NCI-H2107 (cell line): ENCODE measurements at regions not wholly inside any gene's neighbourhood (a gene's known extent, or its start where the extent isn't known, plus 50 kb on each side); places are given as distances from the start of the nearest gene placed in this dataset.
"Not testable (repeated sequence)": the region's sequence is repeated elsewhere in the genome, so short reads cannot be mapped to it uniquely, and the experiment has no call there.

ENCODE experiments used
- DNase-seq: peaks from one replicate; lab custom pipeline; 2025; lab: John Stamatoyannopoulos, UW

DNA sequence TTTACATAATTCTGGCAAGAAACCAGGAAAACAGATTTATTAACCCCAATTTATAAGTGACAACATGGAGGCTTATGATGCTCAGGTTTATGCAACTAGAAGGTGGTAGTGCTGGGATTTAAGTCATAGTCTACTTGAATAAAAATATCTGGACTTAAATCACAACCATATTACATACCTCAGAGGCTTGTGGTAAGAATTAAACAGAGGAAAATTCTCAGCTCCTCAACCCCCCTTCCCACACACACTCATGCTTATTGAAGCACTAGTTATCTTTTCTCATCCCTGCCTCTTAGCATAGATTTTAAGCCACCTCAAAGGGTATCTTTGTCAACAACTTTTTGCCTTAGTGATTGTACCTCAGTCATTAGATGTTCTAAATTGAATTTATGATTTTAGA lies 731.0 kb downstream of the PRELID2 start:
- DNase-seq: no peak

DNA sequence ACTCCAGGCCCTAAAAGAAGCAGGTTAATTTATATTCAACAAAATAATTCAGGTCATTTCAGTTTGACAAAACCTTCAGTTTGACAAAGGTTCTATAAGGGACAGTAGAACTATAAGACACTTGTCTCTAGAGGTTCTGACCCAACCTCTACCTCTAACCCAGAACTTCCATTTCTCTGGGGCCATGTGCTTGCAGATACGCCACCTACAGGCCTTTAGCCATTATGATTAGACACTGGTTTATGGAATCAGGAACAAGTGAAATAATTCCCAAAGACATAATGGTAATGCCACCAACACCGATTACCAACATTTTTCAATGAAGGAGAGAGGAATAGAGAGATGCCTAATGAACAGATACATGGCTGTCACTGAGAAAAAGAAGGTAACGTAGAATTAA lies 733.9 kb downstream of the PRELID2 start:
- DNase-seq: no peak

DNA sequence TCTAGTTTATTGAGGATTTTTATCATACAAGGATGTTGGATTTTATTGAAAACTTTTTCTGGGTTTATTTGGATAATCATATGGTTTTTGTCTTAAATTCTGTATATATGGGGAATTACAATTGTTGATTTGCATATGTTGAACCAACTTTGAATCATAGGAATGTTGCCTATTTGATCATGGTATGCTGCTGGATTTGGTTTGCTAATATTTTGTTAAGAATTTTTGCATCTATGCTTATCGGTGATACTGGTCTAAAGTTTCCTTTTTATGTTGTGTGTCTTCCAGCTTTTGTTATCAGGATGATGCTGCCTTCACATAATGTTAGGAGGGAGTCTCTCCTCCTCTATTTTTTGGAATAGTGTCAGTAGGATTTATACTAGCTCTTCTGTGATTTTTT lies 745.0 kb downstream of the PRELID2 start:
- no peak for DNase-seq

DNA sequence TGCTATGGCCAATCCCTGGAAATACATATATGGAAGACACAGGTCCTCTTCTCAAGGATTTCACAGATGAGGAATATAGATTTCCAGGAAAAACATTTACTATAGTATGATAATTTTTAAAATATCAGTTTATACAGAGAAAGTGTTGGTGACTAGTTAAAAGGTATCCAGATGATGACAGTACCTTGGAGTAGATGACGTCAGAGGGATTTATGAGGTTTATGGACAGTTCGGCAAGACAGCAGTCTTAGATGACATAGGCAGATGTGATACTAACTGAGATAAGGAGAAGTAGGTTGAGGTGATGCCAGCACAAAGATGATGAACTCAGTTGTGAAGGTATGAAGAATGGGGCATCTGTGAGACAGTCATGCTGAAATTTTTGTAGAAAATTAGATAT lies 750.3 kb downstream of the PRELID2 start:
- DNase-seq: no peak

DNA sequence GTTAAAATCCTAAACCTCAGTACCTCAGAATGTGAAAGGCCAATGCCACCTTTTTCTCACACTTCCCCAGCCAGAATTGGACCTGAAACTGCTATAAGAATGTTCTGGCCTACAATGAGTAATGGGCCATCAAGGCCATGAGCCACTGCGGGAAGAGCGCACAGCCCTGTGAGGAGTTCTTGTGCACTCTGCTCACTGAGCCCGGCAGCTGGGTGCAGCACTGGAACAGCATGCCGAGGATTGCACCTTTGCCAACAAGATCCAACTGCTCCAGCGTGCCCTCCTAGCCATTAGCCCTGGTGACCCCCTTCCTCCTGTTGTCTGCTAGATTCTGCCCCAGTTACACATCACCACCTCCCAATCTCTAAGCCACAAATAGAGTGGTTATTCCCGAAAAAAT lies 758.1 kb downstream of the PRELID2 start:
- DNase-seq: no peak

DNA sequence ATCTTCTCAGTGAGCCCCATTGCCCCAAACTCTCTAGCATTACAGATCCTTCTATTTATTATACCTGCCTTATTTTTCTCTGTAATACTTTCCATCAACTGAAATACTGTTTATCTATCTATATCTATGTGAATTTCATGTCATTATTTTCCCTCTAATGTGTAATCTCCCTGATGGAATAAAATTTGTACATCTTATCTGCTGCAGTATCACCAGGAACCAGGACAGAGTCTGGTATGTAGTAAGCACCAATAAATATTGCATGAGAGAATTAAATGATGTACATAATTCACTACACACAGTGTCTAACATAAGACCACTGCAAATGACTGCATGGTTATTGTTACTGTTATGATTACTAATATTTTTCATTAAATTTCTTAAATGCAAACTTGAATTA lies 759.1 kb downstream of the PRELID2 start:
- no peak for DNase-seq

DNA sequence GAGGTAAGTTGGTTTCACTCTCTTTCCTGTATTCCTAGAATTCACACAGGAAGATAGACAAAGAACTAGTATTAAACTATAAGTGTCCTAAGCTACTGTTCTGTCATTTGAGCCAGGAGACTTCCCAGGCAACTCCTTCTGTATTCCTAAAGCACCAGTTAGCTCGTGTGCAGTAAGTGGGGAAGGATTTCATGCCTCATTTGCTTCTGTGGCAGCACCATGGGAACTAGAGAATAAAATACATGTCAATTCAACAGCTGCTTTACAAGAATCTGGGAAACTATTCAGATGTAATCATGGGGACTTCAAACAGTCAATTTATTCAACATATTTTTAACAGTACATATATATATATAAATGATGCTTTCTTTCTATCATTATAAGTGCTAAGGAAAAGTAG lies 762.3 kb downstream of the PRELID2 start:
- DNase-seq: peak; percentile 44

DNA sequence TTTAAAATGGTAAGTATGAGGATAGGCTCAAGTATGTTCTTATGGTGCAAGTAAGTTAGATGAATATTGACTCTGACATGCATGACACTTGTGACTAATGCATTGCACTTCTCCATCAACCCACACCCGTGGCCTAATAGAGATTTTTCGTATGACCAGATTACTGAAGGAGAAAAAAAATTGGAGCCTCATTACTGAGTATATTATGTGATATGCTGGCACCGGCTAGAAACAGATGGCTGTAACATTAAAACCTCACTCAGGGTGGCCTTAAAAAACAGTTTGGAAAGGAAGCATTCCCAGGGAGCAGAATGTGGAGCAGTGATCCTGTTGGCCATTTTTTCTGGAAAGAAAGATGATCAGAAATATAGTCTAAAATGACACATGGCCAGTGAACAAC lies 766.4 kb downstream of the PRELID2 start:
- DNase-seq: no peak

DNA sequence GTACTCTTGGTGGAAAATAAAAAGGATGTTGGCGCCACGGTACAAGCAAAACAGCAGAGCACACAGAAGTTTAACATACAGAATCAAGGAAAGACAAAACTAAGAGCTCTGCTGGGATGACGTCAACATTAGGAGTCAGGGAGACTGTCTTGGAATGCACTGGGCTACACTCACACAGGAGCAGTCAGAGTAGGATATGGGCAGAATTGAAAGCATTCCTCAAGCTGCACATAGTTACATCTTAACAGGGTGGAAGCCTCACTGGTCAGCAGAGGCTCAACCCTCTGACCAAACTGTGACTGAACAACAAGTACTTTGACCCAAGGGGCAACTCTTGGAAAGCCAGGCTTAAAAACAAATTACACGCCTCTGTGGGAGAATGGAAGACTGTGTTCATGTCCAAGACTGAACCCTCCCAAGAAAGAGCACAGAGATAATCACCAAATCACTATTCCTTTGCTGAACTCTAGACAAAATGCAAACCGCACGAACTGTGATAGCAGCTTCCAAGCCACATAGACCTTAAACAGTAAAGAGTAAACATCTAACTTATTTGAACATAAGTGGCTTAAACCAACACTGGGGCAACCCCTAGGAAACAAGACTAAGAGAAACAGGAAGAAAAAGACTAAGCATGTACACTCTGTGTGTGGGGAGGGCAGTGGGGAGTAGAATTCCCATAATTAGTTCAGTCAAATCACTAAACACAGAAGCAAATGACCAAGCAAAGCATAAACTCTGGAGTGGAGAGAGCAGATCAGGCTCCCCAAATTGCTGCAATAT lies 772.7 kb downstream of the PRELID2 start:
- no peak for DNase-seq

DNA sequence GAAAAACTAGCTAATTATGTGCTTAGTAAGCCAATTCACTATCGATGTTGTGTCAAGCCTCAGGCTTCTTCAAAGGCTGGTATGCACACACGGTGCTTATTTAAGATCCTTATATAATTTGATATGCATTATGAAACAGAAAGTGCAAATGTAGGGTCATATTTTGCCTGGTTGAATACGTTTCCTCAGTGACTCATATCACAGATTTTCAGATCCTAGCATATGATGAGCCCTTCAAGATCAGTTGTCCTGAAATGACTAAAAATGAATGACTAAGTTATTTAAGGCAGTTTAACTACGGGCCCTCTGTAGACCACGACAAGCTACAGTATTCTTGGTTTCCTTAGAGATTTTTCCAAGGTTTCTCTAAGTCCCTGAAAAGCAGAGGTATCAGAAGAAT lies 778.3 kb downstream of the PRELID2 start:
- no peak for DNase-seq

DNA sequence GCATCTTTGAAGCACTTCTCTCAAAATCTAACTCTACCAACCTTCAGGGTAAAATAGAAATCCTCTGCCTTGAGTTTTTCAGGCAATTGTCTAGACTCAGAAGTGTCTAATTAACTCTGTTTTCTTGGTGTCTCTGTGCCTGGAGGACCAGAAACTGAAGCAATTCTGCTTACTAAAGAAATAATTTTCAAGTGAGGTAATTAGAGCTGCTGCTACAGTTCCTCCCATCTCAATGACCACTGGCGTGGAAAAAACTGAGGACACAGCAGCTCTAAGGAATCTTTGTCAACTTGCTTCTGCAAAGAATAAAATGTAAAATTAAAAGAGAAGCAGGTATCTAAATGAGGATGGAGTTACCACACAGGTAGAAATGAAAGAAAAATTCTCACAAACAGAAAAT lies 785.0 kb downstream of the PRELID2 start:
- no peak for DNase-seq

DNA sequence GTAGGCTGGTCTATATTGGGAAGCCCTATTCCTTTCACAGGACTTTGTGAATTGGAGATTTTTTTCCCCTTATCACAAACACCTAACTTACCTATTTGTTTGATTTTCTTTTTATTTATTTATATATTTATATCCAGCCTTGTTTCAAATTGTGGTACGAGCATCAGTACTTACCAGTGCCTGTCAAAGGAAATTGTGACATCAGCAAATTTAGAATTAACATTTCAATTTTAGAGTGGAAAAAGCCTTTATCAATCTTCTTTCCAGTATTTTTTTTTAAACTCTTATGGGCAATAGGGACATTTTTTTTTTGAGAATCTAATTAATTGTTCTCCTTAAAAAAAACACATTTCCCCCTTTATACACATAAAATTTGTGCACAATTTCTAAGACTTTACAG lies 790.2 kb downstream of the PRELID2 start:
- DNase-seq: no peak

DNA sequence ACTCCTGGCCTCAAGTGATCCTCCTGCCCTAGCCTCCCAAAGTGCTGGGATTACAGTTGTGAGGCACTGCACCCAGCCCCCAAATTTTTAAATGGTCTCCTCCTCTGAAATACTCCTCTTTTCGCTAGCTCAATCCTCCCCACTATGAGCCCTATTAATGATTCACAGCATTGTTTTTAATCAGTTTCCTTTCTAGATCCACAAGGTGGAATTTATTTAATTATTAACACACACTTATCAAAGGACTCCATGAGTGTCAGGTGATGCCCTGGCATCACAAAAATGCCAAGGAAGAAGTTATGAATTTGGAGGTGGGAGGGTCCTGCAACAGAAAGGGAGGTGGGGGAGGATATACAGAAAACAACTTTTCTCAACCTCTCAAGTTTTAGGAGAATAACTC lies 806.5 kb downstream of the PRELID2 start:
- no peak for DNase-seq

DNA sequence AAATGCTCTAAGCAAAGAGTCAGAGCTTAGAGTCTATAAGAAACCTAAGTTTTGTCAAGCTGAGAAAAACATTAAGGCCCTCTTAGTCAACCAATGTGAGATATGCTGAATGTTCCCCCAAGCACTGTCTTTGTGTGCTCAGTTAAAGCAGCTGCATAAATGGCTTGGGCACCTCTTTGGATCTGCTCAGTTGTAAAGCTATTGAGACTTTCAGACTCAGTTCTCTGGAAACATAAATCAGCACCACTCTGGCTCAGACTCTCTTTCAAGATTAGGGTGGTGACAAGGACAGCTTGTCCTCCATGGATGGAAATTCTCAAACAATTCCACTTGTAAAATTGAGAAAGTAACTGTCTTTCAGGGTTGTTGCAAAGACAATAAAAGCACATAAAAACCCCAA lies 807.9 kb downstream of the PRELID2 start:
- no peak for DNase-seq

DNA sequence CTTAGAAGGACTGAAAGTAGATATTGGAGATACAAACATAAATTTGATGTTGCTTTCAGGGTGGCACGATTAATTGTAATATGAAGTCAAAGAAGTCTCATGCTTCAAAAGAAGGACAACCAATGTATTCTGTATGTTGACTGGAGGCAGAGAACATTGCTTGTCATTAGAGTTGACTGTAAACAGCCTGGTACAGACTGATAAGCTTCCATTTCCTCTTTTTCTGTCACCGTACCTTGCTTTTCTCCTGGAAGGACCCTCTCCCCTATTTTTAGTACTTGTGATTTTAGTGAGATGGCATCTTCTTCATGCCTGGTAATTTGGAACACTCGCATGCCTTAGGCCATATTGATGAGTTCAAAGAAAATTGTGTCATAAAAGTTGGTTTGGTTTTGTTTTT lies 809.4 kb downstream of the PRELID2 start:
- DNase-seq: no peak

DNA sequence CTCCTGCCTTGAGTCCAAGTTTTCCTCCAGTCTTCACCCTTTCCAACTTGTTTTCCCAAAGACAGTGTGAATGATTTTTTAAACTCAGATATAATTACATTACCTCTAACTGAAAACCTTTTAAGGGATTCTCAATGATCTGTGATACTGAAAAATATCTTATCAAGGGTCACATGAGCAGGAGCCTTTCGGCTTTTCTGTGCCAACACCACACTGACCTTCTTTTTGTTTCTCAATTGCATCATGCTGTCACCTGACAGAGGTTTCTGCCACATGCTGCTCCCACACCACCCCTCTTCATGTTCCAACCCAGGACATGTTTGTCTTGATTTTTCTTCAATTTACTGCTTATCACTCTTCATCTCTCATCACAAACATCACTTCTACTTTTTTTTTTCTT lies 820.0 kb downstream of the PRELID2 start:
- no peak for DNase-seq

DNA sequence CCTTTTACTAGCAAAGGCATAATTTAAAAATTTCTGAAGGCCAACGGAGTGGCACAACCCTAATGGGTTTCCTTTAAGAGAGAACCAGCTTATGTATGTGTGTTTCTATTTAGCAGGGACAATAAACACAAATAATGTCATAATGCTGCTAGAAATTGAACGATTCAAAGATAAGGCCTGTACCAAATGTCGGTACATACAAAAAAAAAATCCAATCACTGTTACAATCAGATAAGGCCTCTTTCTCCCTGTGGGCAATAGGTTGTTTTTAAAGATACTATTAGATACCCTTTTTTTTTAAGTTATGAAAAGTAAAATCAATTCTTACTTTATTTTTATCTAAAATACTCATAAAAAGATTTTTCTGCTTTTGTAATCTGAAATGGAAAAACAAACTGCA lies 821.0 kb downstream of the PRELID2 start:
- no peak for DNase-seq

DNA sequence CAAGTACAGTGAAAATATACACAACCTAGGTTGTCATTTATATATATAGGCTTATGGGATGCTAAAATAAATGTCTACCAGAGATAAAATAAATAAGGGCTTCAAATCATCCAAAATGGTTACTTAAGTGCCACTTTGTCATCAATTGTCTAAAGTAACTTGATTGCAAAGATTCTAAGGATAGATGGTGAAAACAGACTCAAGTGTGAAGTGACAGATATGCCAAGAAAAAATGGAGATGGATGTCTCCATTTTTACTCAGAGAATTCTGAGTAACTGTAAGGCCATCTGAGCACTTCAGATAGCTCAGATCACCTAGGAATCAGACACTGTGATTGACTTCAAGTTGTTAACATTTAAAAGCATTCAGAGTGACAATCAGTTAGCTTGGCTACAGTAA lies 824.3 kb downstream of the PRELID2 start:
- DNase-seq: no peak

DNA sequence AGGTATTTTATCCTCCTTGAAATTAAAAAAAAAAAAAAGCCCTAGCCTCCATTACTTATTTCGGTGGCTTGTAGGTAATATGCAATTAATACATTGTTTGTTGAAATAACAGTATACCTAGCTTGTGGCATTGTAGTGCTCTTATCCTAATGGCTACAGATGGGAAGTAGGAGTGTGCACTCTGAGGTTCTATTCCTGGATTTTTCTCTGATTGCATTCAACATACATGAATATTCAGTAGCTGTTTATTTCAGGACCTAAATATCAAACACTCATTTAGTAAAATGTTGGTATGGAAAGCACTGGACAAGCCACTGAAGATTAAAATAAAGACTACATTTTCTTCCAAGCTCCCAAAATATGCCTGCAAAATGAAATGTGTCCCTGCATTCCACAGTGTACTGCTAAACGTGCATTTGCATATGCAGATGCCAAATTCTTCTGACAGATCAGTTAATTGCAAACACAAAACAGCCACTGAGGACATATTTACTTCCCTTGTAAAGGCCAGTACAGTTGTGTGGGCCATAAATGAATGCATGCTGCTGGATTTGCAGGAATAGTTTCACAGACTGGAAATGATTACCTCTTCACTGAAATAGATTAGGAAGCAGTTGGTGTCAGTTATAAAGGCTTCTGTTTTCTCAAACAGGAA lies 826.1 kb downstream of the PRELID2 start:
- DNase-seq: no peak

DNA sequence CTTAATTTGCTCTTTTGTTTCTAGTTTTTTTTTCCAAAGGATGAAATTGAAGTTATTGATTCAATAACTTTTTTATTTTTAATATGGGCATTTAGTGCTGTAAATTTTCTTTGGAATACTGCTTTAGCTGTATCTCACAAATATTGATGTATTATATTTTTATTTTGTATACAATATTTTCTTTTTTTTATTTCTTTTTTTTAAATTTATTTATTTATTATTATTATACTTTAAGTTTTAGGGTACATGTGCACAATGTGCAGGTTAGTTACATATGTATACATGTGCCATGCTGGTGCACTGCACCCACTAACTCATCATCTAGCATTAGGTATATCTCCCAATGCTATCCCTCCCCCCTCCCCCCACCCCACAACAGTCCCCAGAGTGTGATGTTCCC lies 823.7 kb downstream of the KCTD16 start:
- DNase-seq: not testable (repeated sequence)

DNA sequence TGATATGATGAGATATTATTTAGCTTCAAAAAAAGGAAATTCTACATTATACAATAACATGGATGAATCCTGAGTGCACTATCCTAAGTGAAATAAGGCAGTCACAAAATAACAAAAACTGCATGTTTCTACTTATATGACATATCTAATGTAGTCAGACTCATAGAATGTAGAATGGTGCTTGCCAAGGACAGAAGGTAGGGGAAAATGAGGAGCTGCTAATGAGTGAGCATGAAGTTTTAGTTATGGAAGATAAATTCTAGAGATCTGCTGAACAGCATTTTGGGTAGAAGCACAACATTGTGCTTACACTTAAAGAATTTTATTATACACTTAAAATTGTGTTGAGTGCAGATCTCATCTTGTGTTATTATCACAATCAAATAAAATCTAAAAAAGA lies 812.4 kb downstream of the KCTD16 start:
- no peak for DNase-seq

DNA sequence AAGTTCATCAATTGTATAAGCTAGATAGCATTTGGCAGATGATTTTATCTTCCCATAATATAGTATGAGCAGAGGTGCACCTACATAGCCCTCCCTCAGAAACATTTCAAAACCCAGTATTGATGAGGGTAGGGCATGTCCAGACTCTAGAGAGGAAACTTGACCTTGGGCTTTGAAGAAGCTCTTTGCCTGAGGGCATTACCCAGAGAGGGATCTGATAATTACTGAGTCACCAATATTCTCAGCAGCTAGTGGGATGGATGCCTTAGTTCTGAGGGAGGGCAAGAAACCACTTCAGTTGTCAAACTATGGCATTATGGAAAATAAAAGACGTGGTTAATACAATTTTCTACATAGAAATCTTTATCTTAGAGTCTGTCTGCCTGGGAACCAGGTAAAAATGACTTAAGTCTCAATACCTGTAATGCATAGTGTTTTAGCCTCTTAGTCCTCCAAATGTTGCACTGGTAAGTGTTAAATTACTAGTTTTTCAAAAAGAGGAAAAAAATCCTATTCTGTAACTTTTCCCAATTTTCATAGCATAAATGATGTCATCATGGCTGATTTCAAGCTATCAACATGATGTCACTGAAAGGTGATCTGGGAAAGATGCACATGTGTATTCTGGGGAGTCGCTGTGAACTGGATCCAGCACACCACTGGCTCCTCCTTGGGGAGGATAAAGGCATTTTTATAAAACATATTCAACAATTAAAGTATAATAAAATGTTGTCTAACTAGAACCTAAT lies 809.0 kb downstream of the KCTD16 start:
- DNase-seq: no peak

DNA sequence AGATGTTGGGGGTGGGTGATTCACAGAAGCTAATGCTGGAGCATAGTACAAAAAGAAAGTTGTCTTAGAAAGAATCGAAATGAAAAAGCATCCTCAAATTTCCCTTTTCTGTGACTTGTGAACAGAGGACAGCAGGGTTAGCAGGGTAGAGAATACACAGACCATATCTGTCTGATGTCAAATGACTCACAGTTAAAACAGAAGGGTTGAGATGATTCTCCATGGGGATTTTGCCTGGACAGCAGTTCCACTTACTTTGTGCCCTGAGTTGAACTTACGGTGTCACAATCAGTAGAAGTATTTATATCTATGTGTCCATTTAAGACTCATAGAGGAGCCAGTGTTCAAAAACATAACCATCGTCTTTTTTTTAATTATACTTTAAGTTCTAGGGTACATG lies 801.6 kb downstream of the KCTD16 start:
- no peak for DNase-seq
